ENCODE measurements at regions not wholly inside any gene's neighbourhood (a gene's known extent, or its start where the extent isn't known, plus 50 kb on each side); places are given as distances from the start of the nearest gene placed in this dataset.
"Not testable (repeated sequence)": the region's sequence is repeated elsewhere in the genome, so short reads cannot be mapped to it uniquely, and the experiment has no call there.

- DNase-seq (no peak), ATAC-seq (no peak)
- intact Hi-C loops (cut with DNase I): no loop called here
Observed at GRCh38 chr2:31813016-31813415, 197.8 kb downstream of the MEMO1 start.

- DNase-seq (no peak), ATAC-seq (peak in 1 of 2 donors; percentile 60)
- intact Hi-C loops (cut with DNase I): no loop called here
Observed at GRCh38 chr2:31812051-31812798, 198.6 kb downstream of the MEMO1 start.

- intact Hi-C loops (cut with DNase I): no loop called here
- no peak for ATAC-seq
- no peak for DNase-seq
Observed at GRCh38 chr2:31811482-31811881, 199.3 kb downstream of the MEMO1 start.

DNA sequence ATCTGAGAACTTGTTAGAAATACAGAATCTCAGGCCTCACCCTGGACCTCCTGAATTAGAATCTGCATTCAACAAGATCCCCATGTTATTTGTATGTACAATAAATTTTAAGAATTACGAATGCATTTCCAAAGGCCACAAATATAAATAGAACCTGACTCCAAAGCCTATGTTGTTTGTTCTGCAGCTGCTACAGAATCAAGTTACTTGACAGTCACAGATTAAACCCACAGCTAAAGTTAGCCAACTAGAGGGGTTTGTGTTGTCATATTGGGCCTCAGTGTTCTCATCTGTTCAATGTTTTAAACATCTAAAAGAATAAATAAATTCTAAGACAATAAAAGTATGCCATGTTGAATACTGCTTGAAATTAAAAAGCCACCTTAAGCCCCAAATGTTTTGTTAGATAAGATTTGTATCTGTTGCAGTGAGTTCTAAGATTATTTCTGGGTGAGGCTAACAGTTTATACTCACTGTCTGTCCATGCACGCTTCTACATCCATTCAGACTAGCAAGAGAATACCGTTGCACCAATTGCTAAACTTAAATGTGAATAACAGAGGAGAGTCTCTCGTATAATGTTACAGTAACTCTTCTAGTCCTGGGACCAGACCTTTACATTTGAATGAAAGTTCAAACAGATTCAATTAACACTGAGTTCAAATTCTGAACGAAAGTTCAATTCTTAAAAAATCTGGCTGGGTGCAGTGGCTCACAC is 200.4 kb downstream of the MEMO1 start:
- no peak for DNase-seq
- ATAC-seq: no peak
- intact Hi-C loops (cut with DNase I): no loop called here

- no peak for DNase-seq
- no peak for ATAC-seq
- intact Hi-C loops (cut with DNase I): no loop called here
Observed at GRCh38 chr2:31805688-31806087, 205.1 kb downstream of the MEMO1 start.

GRCh38 chr2:31803481-31804153 is 207.2 kb downstream of the MEMO1 start:
- DNase-seq; intact Hi-C loops (cut with DNase I); ATAC-seq: not testable (repeated sequence)

- DNase-seq (no peak), ATAC-seq (no peak)
- intact Hi-C loops (cut with DNase I): no loop called here
Observed at GRCh38 chr2:31802711-31803110, 208.1 kb downstream of the MEMO1 start.

GRCh38 chr2:31799282-31799681 is 211.5 kb downstream of the MEMO1 start:
- intact Hi-C loops (cut with DNase I); DNase-seq; ATAC-seq: not testable (repeated sequence)

DNA sequence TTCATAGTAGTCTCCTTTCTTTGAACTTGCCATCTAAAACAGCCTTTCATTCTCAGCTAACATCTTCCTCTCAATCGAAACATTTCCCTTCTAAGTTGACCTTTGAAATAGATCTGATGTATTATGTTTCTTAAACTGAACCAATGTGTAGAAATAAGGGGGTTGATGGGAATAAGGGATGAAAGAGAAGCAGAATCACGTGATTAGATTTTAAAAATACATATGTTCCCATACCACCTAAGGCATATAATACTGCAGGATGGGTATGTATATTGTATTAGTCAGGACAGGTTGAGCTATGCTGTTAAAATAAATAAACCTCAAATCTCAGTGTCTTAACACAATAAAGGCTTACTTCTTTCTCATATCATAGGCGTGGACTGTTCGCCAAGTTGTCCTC is 207.5 kb upstream of the SRD5A2 start:
- no peak for ATAC-seq
- DNase-seq: no peak
- intact Hi-C loops (cut with DNase I): no loop called here

DNA sequence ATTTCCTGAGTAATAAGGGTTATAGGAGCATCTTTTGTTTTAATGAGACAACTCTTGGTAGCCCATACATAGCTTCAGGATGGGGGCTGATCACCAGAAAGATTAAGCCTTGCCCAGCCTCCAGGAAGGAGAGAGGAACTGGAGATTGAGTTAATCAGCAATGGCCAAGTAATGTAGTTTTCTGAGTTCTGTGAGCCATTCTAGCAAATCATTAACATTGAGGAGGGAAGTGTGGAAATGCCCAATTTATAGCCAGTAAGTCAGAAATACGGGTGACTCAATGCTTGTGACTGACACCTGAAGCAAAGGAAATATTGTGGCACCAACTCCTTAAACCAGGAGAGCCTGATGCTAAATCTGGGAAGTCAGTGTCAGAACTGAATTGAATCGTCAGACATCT is 205.1 kb upstream of the SRD5A2 start:
- ATAC-seq: no peak
- DNase-seq: no peak
- intact Hi-C loops (cut with DNase I): no loop called here

DNA sequence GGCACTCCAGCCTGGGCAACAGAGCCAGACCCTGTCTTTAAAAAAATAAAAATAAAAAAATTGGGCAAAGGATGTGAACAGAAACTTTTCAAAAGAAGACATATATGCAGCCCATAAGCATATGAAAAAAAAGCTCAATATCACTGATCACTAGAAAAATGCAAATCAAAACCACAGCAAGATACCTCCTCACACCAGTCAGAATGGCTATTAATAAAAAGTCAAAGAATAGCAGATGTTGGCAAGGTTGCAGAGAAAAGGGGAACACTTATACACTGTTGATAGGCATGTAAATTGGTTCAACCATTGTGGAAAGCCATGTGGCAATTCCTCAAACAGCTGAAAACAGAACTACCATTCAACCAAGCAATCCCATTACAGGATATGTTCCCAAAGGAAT is 204.1 kb upstream of the SRD5A2 start:
- intact Hi-C loops (cut with DNase I): no loop called here
- ATAC-seq: no peak
- no peak for DNase-seq

GRCh38 chr2:31783446-31784091 is 202.8 kb upstream of the SRD5A2 start:
- ATAC-seq; intact Hi-C loops (cut with DNase I); DNase-seq: not testable (repeated sequence)

DNA sequence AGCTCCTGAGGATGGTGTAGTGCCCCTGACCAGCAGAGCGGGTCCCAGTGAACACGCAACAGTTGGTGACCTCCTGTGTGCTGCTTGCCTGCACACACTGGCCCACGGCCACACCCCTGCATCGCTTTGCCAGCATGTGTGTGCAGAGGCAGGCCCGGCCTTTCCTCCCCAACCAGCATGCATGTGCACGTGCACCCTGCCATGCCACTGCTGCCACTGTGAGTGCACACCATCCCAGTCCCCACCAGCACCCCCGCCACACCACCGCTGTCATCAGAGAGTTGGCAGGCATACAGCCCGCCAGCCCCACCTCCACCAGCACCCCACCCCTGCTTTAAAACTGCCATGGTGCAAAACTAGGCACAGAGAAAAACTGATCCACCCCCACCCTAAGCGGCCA is 197.4 kb upstream of the SRD5A2 start:
- DNase-seq (no peak), ATAC-seq (no peak)
- intact Hi-C loops (cut with DNase I): no loop called here

DNA sequence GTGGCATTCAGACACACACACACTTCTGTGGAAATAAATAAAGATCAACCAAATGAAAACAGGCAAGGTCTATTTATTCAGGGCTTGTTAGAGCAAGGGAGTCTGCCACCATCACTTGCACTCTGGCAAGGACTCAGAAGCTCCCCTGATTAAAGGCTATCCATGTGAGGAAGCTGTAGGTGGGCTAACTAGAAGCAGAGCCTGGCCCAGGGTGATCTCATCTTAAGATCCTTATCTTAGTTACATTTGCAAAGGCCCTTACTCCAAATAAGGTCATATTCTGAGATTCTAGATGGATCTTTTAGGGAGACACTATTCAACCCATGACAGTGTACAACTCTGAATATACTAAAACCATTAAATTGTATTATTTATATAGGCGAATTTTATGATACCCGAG is 190.0 kb upstream of the SRD5A2 start:
- intact Hi-C loops (cut with DNase I): no loop called here

GRCh38 chr2:31765078-31765945 is 184.6 kb upstream of the SRD5A2 start:
- intact Hi-C loops (cut with DNase I): no loop called here
- DNase-seq: no peak
- ATAC-seq: no peak

More for the DNA sequence above, 190.0 kb upstream of the SRD5A2 start:
- no peak for ATAC-seq
- DNase-seq: no peak

DNA sequence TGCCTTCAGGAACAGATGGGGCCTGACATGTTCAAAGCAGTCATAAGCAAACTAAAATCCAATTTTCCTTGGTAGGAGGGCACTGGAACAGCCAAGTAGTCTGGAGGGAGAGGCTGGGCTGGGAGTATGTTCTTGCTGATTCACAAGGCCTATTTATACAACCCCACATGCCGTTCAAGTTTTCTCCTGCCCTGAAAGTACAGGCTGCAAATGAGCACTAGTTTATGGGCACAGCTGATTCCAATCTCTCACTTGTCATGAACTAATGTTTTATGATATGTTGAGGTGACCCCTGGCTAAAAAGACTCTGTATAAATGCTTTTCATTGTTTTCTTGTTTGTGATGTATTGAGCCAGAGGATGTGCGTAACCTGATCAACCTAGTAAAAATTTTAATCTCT is 183.4 kb upstream of the SRD5A2 start:
- no peak for ATAC-seq
- DNase-seq: no peak
- intact Hi-C loops (cut with DNase I): no loop called here

DNA sequence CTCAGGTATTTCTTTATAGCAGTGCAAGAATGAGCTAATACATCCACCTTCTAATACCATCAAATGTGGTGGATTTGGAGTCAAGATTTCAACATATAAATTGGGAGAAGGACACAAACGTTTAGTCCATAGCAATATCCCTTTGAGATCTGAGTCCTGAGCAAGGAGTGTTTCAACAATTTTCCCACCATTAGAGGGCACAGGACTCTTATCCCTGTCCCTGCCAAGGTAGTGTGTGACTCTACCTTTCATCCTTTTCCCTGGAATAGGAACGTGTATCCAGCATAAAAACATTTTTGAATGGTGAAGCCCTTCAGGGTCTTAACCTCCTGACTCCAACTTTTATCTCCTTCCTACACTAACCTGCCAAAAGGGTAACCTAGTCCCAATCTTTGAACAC is 181.3 kb upstream of the SRD5A2 start:
- intact Hi-C loops (cut with DNase I): no loop called here
- ATAC-seq (no peak), DNase-seq (no peak)

GRCh38 chr2:31757351-31757750 is 176.6 kb upstream of the SRD5A2 start:
- ATAC-seq; DNase-seq; intact Hi-C loops (cut with DNase I): not testable (repeated sequence)

DNA sequence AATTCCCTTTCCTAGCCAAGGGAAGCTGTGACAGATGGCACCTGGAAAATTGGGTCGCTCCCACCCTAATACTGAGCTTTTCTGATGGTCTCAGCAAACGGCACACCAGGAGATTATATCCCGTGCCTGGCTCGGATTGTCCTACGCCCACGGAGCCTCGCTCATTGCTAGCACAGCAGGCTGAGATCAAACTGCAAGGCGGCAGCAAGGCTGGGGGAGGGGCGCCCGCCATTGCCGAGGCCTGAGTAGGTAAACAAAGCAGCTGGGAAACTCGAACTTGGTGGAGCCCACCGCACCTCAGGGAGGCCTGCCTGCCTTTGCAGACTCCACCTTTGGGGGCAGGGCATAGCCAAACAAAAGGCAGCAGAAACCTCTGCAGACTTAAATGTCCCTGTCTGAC is 168.0 kb upstream of the SRD5A2 start:
- ATAC-seq; DNase-seq; intact Hi-C loops (cut with DNase I): not testable (repeated sequence)
